PC-3 (cell line): ENCODE measurements at regions not wholly inside any gene's neighbourhood (a gene's known extent, or its start where the extent isn't known, plus 50 kb on each side); places are given as distances from the start of the nearest gene placed in this dataset.

Experiments
- ATAC-seq: fragments of 200-7000 bp; cut with Tn5 transposase; 2 replicates; pipeline ENCODE4 v1.9.1; 2020; ENCODE audit warnings: mild to moderate bottlenecking, moderate library complexity
- BruUV-seq: library from RNA; stranded (reverse); fragments of 400-500 nt; replicated peaks from 2 replicates; lab custom pipeline; 2021; lab: Mats Ljungman, UMichigan
- CTCF ChIA-PET: fragments of 300-600 bp; sonication (Branson Sonifier 250); formaldehyde crosslinking; loops from one replicate; lab custom pipeline; 2022; ENCODE audit warnings: antibody characterized with exemption; lab: Charles Lee
- POLR2A ChIA-PET: fragments of 300-600 bp; sonication (Branson Sonifier 250); formaldehyde crosslinking; loops from one replicate; lab custom pipeline; 2022; ENCODE audit warnings: antibody characterized with exemption; ENCODE audit not compliant: unreplicated experiment; lab: Charles Lee
- DNase-seq: peaks from one replicate; pipeline ENCODE4 v3.0.0-alpha.2; 2015
- H2AFZ ChIP-seq: fragments of 300-600 bp; sonication (generic); 2 replicates; pipeline ENCODE4 v1.6.0; 2016; ENCODE audit warnings: antibody characterized with exemption, low read length
- H3F3A ChIP-seq: fragments of 300-600 bp; sonication (generic); one replicate; pipeline ENCODE4 v1.6.0; 2017; ENCODE audit warnings: antibody characterized with exemption, low read length, control low read depth, mild to moderate bottlenecking; ENCODE audit not compliant: unreplicated experiment
- H3K27ac ChIP-seq: fragments of 300-600 bp; sonication (generic); 2 replicates; pipeline ENCODE4 v1.5.1; 2016; ENCODE audit warnings: mild to moderate bottlenecking, low read length
- H3K27me3 ChIP-seq: fragments of 300-600 bp; sonication (generic); 2 replicates; pipeline ENCODE4 v1.6.1; 2016; ENCODE audit warnings: low read length, mixed read lengths
- H3K36me3 ChIP-seq: fragments of 300-600 bp; sonication (generic); 2 replicates; pipeline ENCODE4 v1.6.1; 2016; ENCODE audit warnings: low read depth, mixed run types, low read length, mixed read lengths
- H3K4me1 ChIP-seq: fragments of 300-600 bp; sonication (generic); 2 replicates; pipeline ENCODE4 v1.5.1; 2016; ENCODE audit warnings: low read length; ENCODE audit not compliant: insufficient read depth
- H3K4me2 ChIP-seq: fragments of 300-600 bp; sonication (generic); 2 replicates; pipeline ENCODE4 v1.6.0; 2016; ENCODE audit warnings: low read length
- H3K4me3 ChIP-seq: fragments of 300-600 bp; sonication (generic); 2 replicates; pipeline ENCODE4 v1.5.1; 2016; ENCODE audit warnings: mild to moderate bottlenecking, low read length, mixed read lengths
- H3K79me2 ChIP-seq: fragments of 300-600 bp; sonication (generic); 2 replicates; pipeline ENCODE4 v1.6.1; 2017; ENCODE audit warnings: low read length, mixed read lengths
- H3K9ac ChIP-seq: fragments of 300-600 bp; sonication (generic); 2 replicates; pipeline ENCODE4 v1.6.0; 2016; ENCODE audit warnings: mild to moderate bottlenecking, low read length
- H3K9me2 ChIP-seq: fragments of 300-600 bp; sonication (generic); replicated peaks from 2 replicates; pipeline ENCODE4 v1.6.1; 2016; ENCODE audit warnings: mixed run types, low read length, mixed read lengths
- H3K9me3 ChIP-seq: fragments of 300-600 bp; sonication (generic); 2 replicates; pipeline ENCODE4 v1.6.1; 2016; ENCODE audit warnings: low read length, mixed read lengths
- H4K20me1 ChIP-seq: fragments of 300-600 bp; sonication (generic); 2 replicates; pipeline ENCODE4 v1.6.1; 2016; ENCODE audit warnings: low read length, mixed read lengths
- CTCF ChIP-seq: fragments of 300-600 bp; sonication (generic); conservative IDR thresholded peaks from 2 replicates; pipeline ENCODE4 v1.5.1; 2017; ENCODE audit warnings: antibody characterized with exemption, low read depth, mild to moderate bottlenecking, low read length
- EZH2 ChIP-seq: fragments of 300-600 bp; sonication (generic); IDR thresholded peaks from one replicate; pipeline ENCODE4 v1.6.1; 2017; ENCODE audit warnings: antibody characterized with exemption, mild to moderate bottlenecking, low read length; ENCODE audit not compliant: unreplicated experiment
- EZH2phosphoT487 ChIP-seq: fragments of 300-600 bp; sonication (generic); IDR thresholded peaks from 2 replicates; pipeline ENCODE4 v1.6.1; 2018; ENCODE audit warnings: mild to moderate bottlenecking, antibody characterized with exemption, low read length, borderline replicate concordance
- intact Hi-C: fragments of 100-400 bp; cut with micrococcal nuclease; formaldehyde crosslinking; loops from 2 replicates; pipeline ENCODE4 v1.9.0; 2023

GRCh38 chr22:33114565-33114964 is 56.4 kb upstream of the SYN3 start:
- Histone ChIP-seq H3K36me3 (no peaks in the 10 kb centered on the region), H3K4me3 (no peak overlapping the region), H3K79me2 (no peaks in the 10 kb centered on the region), H3K27ac (no peak overlapping the region), H2AFZ (no peak overlapping the region), H3K4me1 (no peaks in the 10 kb centered on the region), H3K9me2 (no peaks in the 10 kb centered on the region), H3K4me2 (no peak overlapping the region), H3K9me3 (no peaks in the 10 kb centered on the region), H3F3A (no peaks in the 10 kb centered on the region), H3K9ac (no peak overlapping the region), H3K27me3 (no peaks in the 10 kb centered on the region), H4K20me1 (no peaks in the 10 kb centered on the region)
- CTCF ChIA-PET: no interaction called here
- POLR2A ChIA-PET: no interaction called here
- no TSS peak for BruUV-seq
- DNase-seq (no peak), ATAC-seq (no peak)
- no peak for TF ChIP-seq EZH2
- TF ChIP-seq EZH2phosphoT487: no peak
- TF ChIP-seq CTCF: no peak
- intact Hi-C loops: no loop called here

DNA sequence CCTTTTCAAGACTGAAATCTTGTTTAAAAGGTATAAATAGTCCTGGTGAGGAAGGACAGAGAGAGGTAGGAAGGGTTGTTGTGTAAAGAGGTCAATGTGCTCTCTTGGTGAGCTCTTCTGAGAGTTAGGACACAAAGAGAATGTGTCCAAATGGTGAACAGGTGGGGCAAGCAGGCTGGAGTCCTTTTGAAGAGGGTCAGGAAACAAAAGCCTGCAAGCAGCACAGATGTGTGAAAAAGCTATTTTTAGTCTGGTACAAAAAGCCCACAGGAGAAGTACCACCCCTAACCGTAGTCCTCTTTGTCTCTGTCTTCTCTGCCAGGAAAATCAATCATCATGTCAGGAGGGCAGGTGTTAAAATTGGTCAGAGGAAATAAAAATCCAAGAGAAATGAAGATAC is 54.4 kb upstream of the SYN3 start:
- no peaks in the 10 kb centered on the region for H3K9me3 ChIP-seq
- no peaks in the 10 kb centered on the region for H4K20me1 ChIP-seq
- ChIA-PET POLR2A (no interaction called here), CTCF (no interaction called here)
- no peaks in the 10 kb centered on the region for H3K4me1 ChIP-seq
- BruUV-seq: no TSS peak
- no peak for DNase-seq
- H3K27me3 ChIP-seq: no peaks in the 10 kb centered on the region
- no peaks in the 10 kb centered on the region for H3K36me3 ChIP-seq
- H2AFZ ChIP-seq: no peak overlapping the region
- H3K4me3 ChIP-seq: no peak overlapping the region
- no peaks in the 10 kb centered on the region for H3K9me2 ChIP-seq
- H3K9ac ChIP-seq: no peak overlapping the region
- TF ChIP-seq EZH2 (no peak), CTCF (no peak), EZH2phosphoT487 (no peak)
- no peaks in the 10 kb centered on the region for H3F3A ChIP-seq
- no peak overlapping the region for H3K4me2 ChIP-seq
- intact Hi-C loops: no loop called here
- H3K27ac ChIP-seq: no peak overlapping the region
- no peak for ATAC-seq
- H3K79me2 ChIP-seq: no peaks in the 10 kb centered on the region

- Histone ChIP-seq H4K20me1 (no peaks in the 10 kb centered on the region), H3K9ac (no peak overlapping the region), H2AFZ (no peak overlapping the region), H3K4me2 (no peak overlapping the region), H3K4me3 (no peak overlapping the region), H3K27me3 (no peaks in the 10 kb centered on the region), H3F3A (no peaks in the 10 kb centered on the region), H3K4me1 (no peaks in the 10 kb centered on the region), H3K36me3 (no peaks in the 10 kb centered on the region), H3K79me2 (no peaks in the 10 kb centered on the region), H3K9me3 (no peaks in the 10 kb centered on the region), H3K27ac (no peak overlapping the region), H3K9me2 (no peaks in the 10 kb centered on the region)
- CTCF ChIA-PET: no interaction called here
- no TSS peak for BruUV-seq
- TF ChIP-seq EZH2 (no peak), EZH2phosphoT487 (no peak), CTCF (no peak)
- DNase-seq: no peak
- intact Hi-C loops: no loop called here
- ATAC-seq: no peak
- POLR2A ChIA-PET: no interaction called here
Measured at GRCh38 chr22:33111491-33111890, 53.3 kb upstream of the SYN3 start.
